HL-60 (cell line): ENCODE measurements at regions not wholly inside any gene's neighbourhood (a gene's known extent, or its start where the extent isn't known, plus 50 kb on each side); places are given as distances from the start of the nearest gene placed in this dataset.

ENCODE experiments used
- DNase-seq, 2 experiments: peaks; one replicate each; pipeline ENCODE4 v3.0.0-alpha.2; 2010 to 2020; ENCODE audit warnings: low read depth in 1 of 2, low spot score in 1 of 2
- H3K27ac ChIP-seq: fragments of 250-450 bp; sonication (Bioruptor Pico); replicated peaks from 2 replicates; pipeline ENCODE4 v1.5.1; 2020; ENCODE audit warnings: mild to moderate bottlenecking, moderate library complexity
- H3K27me3 ChIP-seq: fragments of 250-450 bp; sonication (Bioruptor Pico); 2 replicates; pipeline ENCODE4 v1.5.1; 2021; ENCODE audit warnings: mild to moderate bottlenecking, moderate library complexity; ENCODE audit not compliant: insufficient read depth, poor library complexity, severe bottlenecking
- H3K4me3 ChIP-seq: replicated peaks from 2 replicates; pipeline ENCODE4 v1.5.1; 2011; ENCODE audit warnings: mild to moderate bottlenecking, control low read depth, low read length; ENCODE audit not compliant: insufficient read depth
- CTCF ChIP-seq: IDR thresholded peaks from one replicate; pipeline ENCODE4 v1.5.1; 2011; ENCODE audit warnings: low read length, control low read depth, inconsistent platforms; ENCODE audit not compliant: insufficient read depth
- GABPA ChIP-seq: IDR thresholded peaks from 2 replicates; pipeline ENCODE4 v1.6.1; 2012; ENCODE audit warnings: low read depth
- POLR2AphosphoS5 ChIP-seq: IDR thresholded peaks from 2 replicates; pipeline ENCODE4 v1.6.1; 2012; ENCODE audit warnings: low read depth
- REST ChIP-seq: IDR thresholded peaks from 2 replicates; pipeline ENCODE4 v1.6.1; 2012; ENCODE audit warnings: low read depth; ENCODE audit not compliant: insufficient replicate concordance
- SPI1 ChIP-seq: IDR thresholded peaks from 2 replicates; pipeline ENCODE4 v1.6.1; 2012; ENCODE audit warnings: low read depth, mild to moderate bottlenecking, borderline replicate concordance

GRCh38 chr13:104949840-104950740 lies 1585.4 kb downstream of the EFNB2 start:
- no peak for TF ChIP-seq REST
- DNase-seq, result no peak

GRCh38 chr13:104944176-104944575 lies 1591.3 kb downstream of the EFNB2 start:
- TF ChIP-seq SPI1, result no peak
- TF ChIP-seq CTCF, result no peak
- TF ChIP-seq REST, result no peak
- TF ChIP-seq POLR2AphosphoS5, result no peak
- no peak for TF ChIP-seq GABPA
- Histone ChIP-seq H3K27me3 (no peaks in the 10 kb centered on the region), H3K4me3 (no peak overlapping the region), H3K27ac (no peak overlapping the region)
- no peak for DNase-seq

More at GRCh38 chr13:104949840-104950740, 1585.4 kb downstream of the EFNB2 start:
- no peak overlapping the region for H3K4me3 ChIP-seq
- H3K27ac ChIP-seq, result no peak overlapping the region
- no peaks in the 10 kb centered on the region for H3K27me3 ChIP-seq

- H3K27ac ChIP-seq, result no peak overlapping the region
- TF ChIP-seq POLR2AphosphoS5 (no peak), GABPA (no peak), REST (no peak), SPI1 (no peak), CTCF (no peak)
- H3K4me3 ChIP-seq, result no peak overlapping the region
- DNase-seq, result no peak
- no peaks in the 10 kb centered on the region for H3K27me3 ChIP-seq
Measured at GRCh38 chr13:104943331-104943730, 1592.1 kb downstream of the EFNB2 start.
